ENCODE measurements at regions not wholly inside any gene's neighbourhood (a gene's known extent, or its start where the extent isn't known, plus 50 kb on each side); places are given as distances from the start of the nearest gene placed in this dataset.

DNA sequence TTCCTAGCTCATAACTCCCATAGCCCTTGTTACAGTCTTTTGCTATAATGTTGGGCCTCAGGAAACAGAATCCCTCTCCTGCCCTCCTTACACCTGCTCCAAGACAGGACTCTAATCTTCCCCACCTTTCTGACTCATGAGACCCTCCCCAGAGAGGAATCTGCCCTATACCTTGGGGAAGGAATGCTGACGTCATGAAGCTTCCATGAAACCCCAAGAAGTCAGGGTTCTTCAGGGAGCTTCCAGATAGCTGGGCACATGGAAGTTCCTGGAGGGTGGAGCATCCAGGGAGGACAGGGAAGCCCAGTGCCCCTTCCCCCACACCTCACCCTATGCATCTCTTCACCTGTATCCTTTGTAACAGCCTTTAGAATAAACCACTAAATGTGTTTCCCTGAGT is 285.7 kb downstream of the SOX9 start:
- TF ChIP-seq CTCF (IDR thresholded peaks at IDR 0.05) (no peak), POLR2A (IDR thresholded peaks at IDR 0.05) (no peak)

Measured in Peyer's patch (tissue), 4 donors.